Neuronal stem cell (in vitro differentiated cells): ENCODE measurements at regions not wholly inside any gene's neighbourhood (a gene's known extent, or its start where the extent isn't known, plus 50 kb on each side); places are given as distances from the start of the nearest gene placed in this dataset.

Experiments
- DNase-seq: peaks from one replicate; pipeline ENCODE4 v3.0.0-alpha.2; 2013; ENCODE audit warnings: low spot score
- H2AFZ ChIP-seq: one replicate; pipeline ENCODE4 v1.6.1; 2013; ENCODE audit warnings: mild to moderate bottlenecking, low read length, inconsistent platforms
- H2AK5ac ChIP-seq: 2 replicates; pipeline ENCODE4 v1.6.1; 2013; ENCODE audit warnings: low read depth, mild to moderate bottlenecking, inconsistent platforms, low read length, moderate library complexity, mixed read lengths
- H2BK120ac ChIP-seq: 2 replicates; pipeline ENCODE4 v1.6.1; 2013; ENCODE audit warnings: low read depth, mild to moderate bottlenecking, inconsistent platforms, low read length, moderate library complexity, mixed read lengths
- H2BK12ac ChIP-seq: one replicate; pipeline ENCODE4 v1.6.1; 2013; ENCODE audit warnings: low read length, inconsistent platforms
- H2BK15ac ChIP-seq: 2 replicates; pipeline ENCODE4 v1.6.1; 2013; ENCODE audit warnings: mild to moderate bottlenecking, low read length, inconsistent platforms, mixed read lengths
- H2BK5ac ChIP-seq: one replicate; pipeline ENCODE4 v1.6.1; 2013; ENCODE audit warnings: inconsistent platforms, mild to moderate bottlenecking, low read length, moderate library complexity
- H3K14ac ChIP-seq: one replicate; pipeline ENCODE4 v1.6.1; 2013; ENCODE audit warnings: low read length, inconsistent platforms
- H3K18ac ChIP-seq: 2 replicates; pipeline ENCODE4 v1.6.1; 2013; ENCODE audit warnings: low read length, inconsistent platforms
- H3K23ac ChIP-seq: 2 replicates; pipeline ENCODE4 v1.6.1; 2013; ENCODE audit warnings: low read depth, mild to moderate bottlenecking, mixed read lengths, low read length, inconsistent platforms; ENCODE audit not compliant: poor library complexity
- H3K27ac ChIP-seq: replicated peaks from 3 replicates; pipeline ENCODE4 v1.5.1; 2013; ENCODE audit warnings: low read length, inconsistent platforms
- H3K27me3 ChIP-seq, 3 experiments: 2 replicates each; pipeline ENCODE4 v1.6.1; 2013; ENCODE audit warnings: low read length in 3 of 3, mild to moderate bottlenecking in 2 of 3, inconsistent platforms in 1 of 3, low read depth in 1 of 3, mixed read lengths in 1 of 3, moderate library complexity in 1 of 3; ENCODE audit not compliant: control insufficient read depth in 3 of 3, insufficient read depth in 3 of 3
- H3K36me3 ChIP-seq, 2 donors: replicated peaks in 1 of 2; 2 replicates each; pipeline ENCODE4 v1.6.1; 2013; ENCODE audit warnings: low read length in 2 of 2; ENCODE audit not compliant: control insufficient read depth in 2 of 2, insufficient read depth in 2 of 2
- H3K4ac ChIP-seq: 2 replicates; pipeline ENCODE4 v1.6.1; 2013; ENCODE audit warnings: inconsistent platforms, mild to moderate bottlenecking, low read length, moderate library complexity
- H3K4me1 ChIP-seq, 2 donors: 1 replicate in 1 of 2; 2 replicates in 1 of 2; pipeline ENCODE4 v1.6.1; 2013; ENCODE audit warnings: low read length in 2 of 2, low read depth in 1 of 2; ENCODE audit not compliant: control insufficient read depth in 2 of 2, insufficient read depth in 1 of 2
- H3K4me2 ChIP-seq: one replicate; pipeline ENCODE4 v1.6.1; 2013; ENCODE audit warnings: mild to moderate bottlenecking, low read length, inconsistent platforms; ENCODE audit not compliant: insufficient read depth, poor library complexity, severe bottlenecking
- H3K4me3 ChIP-seq, 2 donors: 2 replicates each; pipeline ENCODE4 v1.5.1; 2013; ENCODE audit warnings: low read length in 2 of 2, mild to moderate bottlenecking in 2 of 2, inconsistent platforms in 1 of 2, moderate library complexity in 1 of 2
- H3K79me1 ChIP-seq: one replicate; pipeline ENCODE4 v1.6.1; 2013; ENCODE audit warnings: low read depth, mild to moderate bottlenecking, inconsistent platforms, low read length, moderate library complexity
- H3K9ac ChIP-seq: one replicate; pipeline ENCODE4 v1.6.1; 2013; ENCODE audit warnings: mild to moderate bottlenecking, low read depth, low read length, inconsistent platforms; ENCODE audit not compliant: poor library complexity
- H3K9me3 ChIP-seq, 2 donors: replicated peaks in 1 of 2; 2 replicates each; pipeline versions ENCODE3 to v1.6.1; 2013; ENCODE audit warnings: low read length in 2 of 2, mild to moderate bottlenecking in 2 of 2, inconsistent platforms in 1 of 2, low read depth in 1 of 2, mixed read lengths in 1 of 2, moderate library complexity in 1 of 2; ENCODE audit not compliant: control insufficient read depth in 2 of 2, insufficient read depth in 1 of 2
- H4K8ac ChIP-seq: one replicate; pipeline ENCODE4 v1.6.1; 2013; ENCODE audit warnings: low read depth, mild to moderate bottlenecking, inconsistent platforms, low read length, moderate library complexity
- H4K91ac ChIP-seq: one replicate; pipeline ENCODE4 v1.6.1; 2013; ENCODE audit warnings: low read length, low read depth, mild to moderate bottlenecking, inconsistent platforms; ENCODE audit not compliant: poor library complexity
- WGBS, 2 donors: extraction: QIAGEN DNeasy Blood & Tissue Kit; methylation state at CpG; one replicate each; pipeline ENCODE4 v1.1.7; 2013; ENCODE audit warnings: missing lambda C conversion rate in 2 of 2, mixed read lengths in 1 of 2; ENCODE audit not compliant: insufficient read length in 2 of 2, insufficient replicate concordance in 1 of 2; ENCODE audit errors: extremely low coverage in 2 of 2; 5-methylcytosine and 5-hydroxymethylcytosine counted together

- Histone ChIP-seq H3K14ac (no peak overlapping the region), H2AK5ac (no peak overlapping the region), H3K9me3 (no peaks in the 10 kb centered on the region), H2AFZ (no peak overlapping the region), H3K18ac (no peak overlapping the region), H2BK12ac (no peak overlapping the region), H2BK120ac (no peak overlapping the region), H3K36me3 (no peaks in the 10 kb centered on the region), H4K91ac (no peak overlapping the region), H3K79me1 (no peaks in the 10 kb centered on the region), H3K27ac (no peak overlapping the region), H2BK15ac (no peak overlapping the region), H3K4me1 (no peaks in the 10 kb centered on the region), H2BK5ac (no peak overlapping the region), H3K4me3 (no peak overlapping the region), H3K4me2 (no peak overlapping the region), H3K9ac (no peak overlapping the region), H3K23ac (no peak overlapping the region), H4K8ac (no peak overlapping the region), H3K4ac (no peak overlapping the region), H3K27me3 (peaks cover 0 to 3% (median 0%) of the 10 kb centered on the region in 3 experiments)
- DNase-seq = no peak
- WGBS, 2 donors = no CpG with 5 or more reads among the region's 10 CpGs
These were observed 78.5 kb upstream of the OR5AK2 start for GRCh38 chr11:56910046-56910773.

- H3K9ac ChIP-seq = no peak overlapping the region
- H3K9me3 ChIP-seq = no peaks in the 10 kb centered on the region
- H2AFZ ChIP-seq = no peak overlapping the region
- H3K14ac ChIP-seq = no peak overlapping the region
- peaks cover 0 to 6% (median 0%) of the 10 kb centered on the region in 3 experiments for H3K27me3 ChIP-seq
- no peaks in the 10 kb centered on the region for H3K79me1 ChIP-seq
- H4K91ac ChIP-seq = no peak overlapping the region
- H3K27ac ChIP-seq = no peak overlapping the region
- no CpG with 5 or more reads among the region's 1 CpG for WGBS, 2 donors
- no peak overlapping the region for H2AK5ac ChIP-seq
- no peaks in the 10 kb centered on the region for H3K4me1 ChIP-seq
- H3K18ac ChIP-seq = no peak overlapping the region
- H3K4me2 ChIP-seq = no peak overlapping the region
- no peak overlapping the region for H2BK5ac ChIP-seq
- no peak overlapping the region for H4K8ac ChIP-seq
- no peaks in the 10 kb centered on the region for H3K36me3 ChIP-seq
- no peak overlapping the region for H3K4me3 ChIP-seq
- no peak for DNase-seq
- H3K4ac ChIP-seq = no peak overlapping the region
- H2BK120ac ChIP-seq = no peak overlapping the region
- no peak overlapping the region for H2BK15ac ChIP-seq
- H3K23ac ChIP-seq = no peak overlapping the region
- H2BK12ac ChIP-seq = no peak overlapping the region
These were observed 79.2 kb upstream of the OR5AK2 start for GRCh38 chr11:56909563-56909962.

- Histone ChIP-seq H3K14ac (no peak overlapping the region), H3K18ac (no peak overlapping the region), H3K36me3 (no peaks in the 10 kb centered on the region), H3K4me1 (no peaks in the 10 kb centered on the region), H2BK120ac (no peak overlapping the region), H3K9me3 (no peaks in the 10 kb centered on the region), H2AFZ (no peak overlapping the region), H4K8ac (no peak overlapping the region), H3K27ac (no peak overlapping the region), H3K79me1 (no peaks in the 10 kb centered on the region), H3K4me2 (no peak overlapping the region), H2BK5ac (no peak overlapping the region), H2BK12ac (no peak overlapping the region), H2BK15ac (no peak overlapping the region), H3K27me3 (peaks cover 0 to 6% (median 0%) of the 10 kb centered on the region in 3 experiments), H3K4ac (no peak overlapping the region), H3K23ac (no peak overlapping the region), H2AK5ac (no peak overlapping the region), H3K9ac (no peak overlapping the region), H3K4me3 (no peak overlapping the region), H4K91ac (no peak overlapping the region)
- DNase-seq = no peak
- WGBS, 2 donors = no CpG with 5 or more reads among the region's 4 CpGs
These were observed 79.6 kb upstream of the OR5AK2 start for GRCh38 chr11:56909080-56909479.

GRCh38 chr11:56906683-56907148 is 82.0 kb upstream of the OR5AK2 start:
- Histone ChIP-seq H3K9ac (no peak overlapping the region), H2BK120ac (no peak overlapping the region)

More at GRCh38 chr11:56906683-56907148, 82.0 kb upstream of the OR5AK2 start:
- H3K14ac ChIP-seq = no peak overlapping the region
- no peak for DNase-seq
- H3K18ac ChIP-seq = no peak overlapping the region
- no peaks in the 10 kb centered on the region for H3K4me1 ChIP-seq
- no peak overlapping the region for H3K4me2 ChIP-seq
- no peak overlapping the region for H3K23ac ChIP-seq
- no peaks in the 10 kb centered on the region for H3K9me3 ChIP-seq
- H2BK12ac ChIP-seq = no peak overlapping the region
- no peaks in the 10 kb centered on the region for H3K36me3 ChIP-seq
- no peak overlapping the region for H2AFZ ChIP-seq
- H4K8ac ChIP-seq = no peak overlapping the region
- no peak overlapping the region for H4K91ac ChIP-seq
- no peak overlapping the region for H2BK5ac ChIP-seq
- no peak overlapping the region for H3K4me3 ChIP-seq
- no peaks in the 10 kb centered on the region for H3K79me1 ChIP-seq
- H2BK15ac ChIP-seq = no peak overlapping the region
- H3K27ac ChIP-seq = no peak overlapping the region
- WGBS, 2 donors = no CpG with 5 or more reads among the region's 2 CpGs
- H3K27me3 ChIP-seq = peaks cover 0 to 6% (median 0%) of the 10 kb centered on the region in 3 experiments
- H2AK5ac ChIP-seq = no peak overlapping the region
- H3K4ac ChIP-seq = no peak overlapping the region
